Renal pelvis (tissue), 1 donor: ENCODE measurements at regions not wholly inside any gene's neighbourhood (a gene's known extent, or its start where the extent isn't known, plus 50 kb on each side); places are given as distances from the start of the nearest gene placed in this dataset.
"Not testable (repeated sequence)": the region's sequence is repeated elsewhere in the genome, so short reads cannot be mapped to it uniquely, and the experiment has no call there.

ENCODE experiments used
- DNase-seq: peaks from one replicate; pipeline ENCODE4 v3.0.0-alpha.2; 2013

- no peak for DNase-seq
Measured at GRCh38 chr10:59037018-59037389, 139.4 kb upstream of the PHYHIPL start.

GRCh38 chr10:59037506-59037905, 138.9 kb upstream of the PHYHIPL start:
- DNase-seq: no peak

GRCh38 chr10:59043358-59043757, 133.1 kb upstream of the PHYHIPL start:
- DNase-seq: not testable (repeated sequence)

GRCh38 chr10:59047180-59047579, 129.3 kb upstream of the PHYHIPL start:
- DNase-seq: no peak

GRCh38 chr10:59047957-59048618, 128.4 kb upstream of the PHYHIPL start:
- DNase-seq: no peak

GRCh38 chr10:59053502-59053901, 122.9 kb upstream of the PHYHIPL start:
- DNase-seq: not testable (repeated sequence)

- no peak for DNase-seq
Measured at GRCh38 chr10:59055045-59055444, 121.4 kb upstream of the PHYHIPL start.

GRCh38 chr10:59057345-59057744, 119.1 kb upstream of the PHYHIPL start:
- DNase-seq: no peak

GRCh38 chr10:59060852-59061251, 115.6 kb upstream of the PHYHIPL start:
- DNase-seq: no peak

- no peak for DNase-seq
Measured at GRCh38 chr10:59063491-59063890, 113.0 kb upstream of the PHYHIPL start.

GRCh38 chr10:59064080-59064692, 112.3 kb upstream of the PHYHIPL start:
- no peak for DNase-seq

- no peak for DNase-seq
Measured at GRCh38 chr10:59064759-59065539, 111.5 kb upstream of the PHYHIPL start.

- peak; percentile 11 for DNase-seq
Measured at GRCh38 chr10:59068581-59069191, 107.8 kb upstream of the PHYHIPL start.

- DNase-seq: no peak
Measured at GRCh38 chr10:59072038-59072437, 104.4 kb upstream of the PHYHIPL start.

GRCh38 chr10:59073456-59074053, 102.9 kb upstream of the PHYHIPL start:
- DNase-seq: no peak

GRCh38 chr10:59075576-59075975, 100.9 kb upstream of the PHYHIPL start:
- no peak for DNase-seq

- no peak for DNase-seq
Measured at GRCh38 chr10:59077855-59078254, 98.6 kb upstream of the PHYHIPL start.

GRCh38 chr10:59078978-59079377, 97.5 kb upstream of the PHYHIPL start:
- DNase-seq: no peak

- DNase-seq: no peak
Measured at GRCh38 chr10:59079386-59080226, 96.8 kb upstream of the PHYHIPL start.

- no peak for DNase-seq
Measured at GRCh38 chr10:59082249-59082648, 94.2 kb upstream of the PHYHIPL start.

GRCh38 chr10:59085054-59085453, 91.4 kb upstream of the PHYHIPL start:
- no peak for DNase-seq
